HG03097 (cell line): ENCODE measurements at regions not wholly inside any gene's neighbourhood (a gene's known extent, or its start where the extent isn't known, plus 50 kb on each side); places are given as distances from the start of the nearest gene placed in this dataset.
"Not testable (repeated sequence)": the region's sequence is repeated elsewhere in the genome, so short reads cannot be mapped to it uniquely, and the experiment has no call there.

ENCODE experiments used
- ATAC-seq: cut with Tn5 transposase; IDR thresholded peaks from one replicate; pipeline ENCODE4 v1.9.1; 2021; ENCODE audit not compliant: unreplicated experiment, low FRiP score

DNA sequence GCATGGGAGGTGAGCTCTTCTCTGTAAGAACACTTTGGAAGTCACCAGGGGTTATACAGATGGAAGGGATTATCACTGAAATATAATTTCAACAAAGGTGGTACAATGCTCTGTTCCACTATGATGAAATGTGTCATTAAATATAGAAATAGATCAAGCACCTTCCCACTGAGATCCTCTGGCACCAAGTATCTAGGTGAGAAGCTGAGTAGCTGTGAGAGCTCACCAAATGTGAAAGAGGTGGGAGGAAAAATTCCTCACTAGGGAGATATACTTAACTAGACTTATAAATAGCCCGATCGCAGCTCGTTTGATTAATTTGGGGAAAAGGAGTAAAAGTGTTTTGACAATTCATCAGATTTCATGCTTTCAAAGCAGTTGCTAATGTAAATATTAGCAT, 247.6 kb downstream of the SMAD2 start:
- ATAC-seq, result no peak

DNA sequence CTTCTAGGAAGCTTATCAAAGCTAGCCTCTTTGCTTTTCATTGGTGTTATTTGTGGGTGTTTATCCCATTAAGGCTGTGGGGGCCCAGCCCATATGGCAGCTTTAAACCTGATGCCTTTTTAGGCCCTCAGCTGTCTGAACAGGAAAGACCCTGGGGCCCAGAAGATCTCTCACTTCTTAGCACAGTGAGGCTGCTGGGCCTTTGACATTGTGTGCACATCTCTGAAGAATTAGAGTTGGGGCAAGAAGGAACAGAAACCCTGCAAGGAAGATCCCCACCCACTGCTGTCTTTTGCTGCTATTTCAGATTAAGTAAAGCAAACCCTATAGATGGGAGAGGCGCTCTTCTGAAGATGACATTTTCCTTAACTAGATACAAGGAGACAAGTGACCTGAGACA, 250.0 kb downstream of the SMAD2 start:
- ATAC-seq, result no peak

DNA sequence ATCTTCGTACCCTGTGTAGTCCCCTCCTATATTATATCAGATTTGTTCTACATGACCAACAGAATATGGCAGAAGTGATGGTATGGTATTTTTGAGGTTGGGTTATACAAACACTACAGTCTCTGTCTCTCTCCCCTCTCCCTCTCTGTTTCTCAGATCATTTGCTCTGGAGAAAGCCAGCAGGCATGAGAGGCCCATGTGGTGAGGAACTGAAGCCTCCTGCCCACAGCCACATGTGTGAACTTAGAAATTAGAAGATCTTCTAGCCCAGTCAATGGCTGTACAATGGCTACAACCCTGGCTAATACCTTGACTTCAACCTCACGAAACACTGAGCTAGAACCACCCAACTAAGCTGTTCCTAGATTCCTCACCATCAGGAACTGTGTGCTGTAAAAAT, 250.6 kb downstream of the SMAD2 start:
- no peak for ATAC-seq

DNA sequence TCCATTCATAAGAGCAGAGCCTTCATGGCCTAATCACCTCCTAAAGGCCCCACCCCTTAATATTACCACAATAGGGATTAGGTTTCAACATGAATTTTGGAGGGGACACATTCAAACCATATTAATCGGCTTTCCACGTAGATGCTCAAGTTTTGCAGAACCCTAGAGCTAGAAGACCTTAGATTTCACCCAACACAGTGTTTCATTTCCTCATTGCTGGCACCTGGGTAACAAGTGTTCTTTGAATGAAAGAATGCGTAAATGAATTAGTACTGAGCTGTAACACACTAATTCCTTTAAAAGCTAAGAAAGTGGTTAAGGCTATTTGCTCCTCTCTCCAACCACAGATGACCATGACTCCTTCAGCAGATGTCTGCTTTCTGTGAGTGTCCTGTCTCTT, 252.5 kb downstream of the SMAD2 start:
- no peak for ATAC-seq

DNA sequence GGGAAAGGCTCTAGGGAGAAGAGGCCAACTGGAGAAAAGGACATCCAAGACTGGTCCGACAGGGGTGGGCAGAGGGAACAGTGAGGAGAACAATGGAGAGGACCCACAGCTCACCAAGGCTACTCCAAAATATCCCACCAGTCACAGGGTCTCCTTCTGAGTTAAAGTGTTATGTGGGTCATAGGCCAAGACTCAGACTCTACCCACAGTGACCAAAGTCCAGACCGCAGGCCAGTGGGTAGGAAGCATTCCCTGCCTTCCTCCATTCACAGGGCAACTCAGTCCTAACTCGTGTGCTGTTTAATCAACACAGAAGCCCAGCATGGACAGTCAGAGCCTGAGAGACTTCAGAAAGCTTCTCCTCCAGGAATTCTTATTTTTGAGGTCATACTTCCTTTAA, 260.6 kb downstream of the SMAD2 start:
- ATAC-seq, result no peak

DNA sequence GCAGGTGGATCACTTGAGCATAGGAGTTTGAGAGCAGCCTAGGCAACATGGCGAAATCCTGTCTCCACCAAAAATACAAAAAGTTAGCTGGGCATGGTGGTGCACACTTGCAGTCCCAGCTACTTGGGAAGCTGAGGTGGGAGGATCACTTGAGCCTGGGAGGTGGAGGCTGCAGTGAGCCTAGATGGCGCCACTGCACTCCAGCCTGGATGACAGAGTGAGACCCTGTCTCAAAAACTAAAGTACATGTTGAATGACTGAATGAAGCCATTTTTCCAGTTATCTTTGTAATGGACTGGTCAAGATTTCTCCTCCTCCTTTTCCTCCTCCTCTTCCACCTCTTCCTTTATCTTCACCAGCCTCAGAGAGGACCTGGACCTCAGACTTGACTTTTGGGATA, 272.0 kb downstream of the SMAD2 start:
- no peak for ATAC-seq

DNA sequence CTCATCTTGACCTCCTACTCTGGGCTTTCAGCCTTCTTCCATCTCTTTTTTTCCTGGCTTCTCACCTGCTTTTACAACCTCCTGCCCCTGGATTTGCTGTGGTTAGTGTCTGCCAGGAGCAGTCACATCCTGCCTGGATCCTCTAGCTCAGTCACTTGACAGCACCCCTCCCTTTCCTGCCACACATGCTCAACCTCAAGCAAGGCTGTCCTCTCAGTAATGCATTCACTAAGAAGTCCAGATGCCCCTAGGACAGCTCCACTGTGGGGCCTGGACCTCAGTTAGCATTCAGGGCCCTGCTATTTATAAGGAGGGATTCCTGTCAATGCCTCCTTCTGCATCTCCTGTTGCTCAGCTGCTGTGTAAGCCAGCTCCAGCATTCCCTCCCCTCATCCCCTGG, 275.5 kb downstream of the SMAD2 start:
- no peak for ATAC-seq

DNA sequence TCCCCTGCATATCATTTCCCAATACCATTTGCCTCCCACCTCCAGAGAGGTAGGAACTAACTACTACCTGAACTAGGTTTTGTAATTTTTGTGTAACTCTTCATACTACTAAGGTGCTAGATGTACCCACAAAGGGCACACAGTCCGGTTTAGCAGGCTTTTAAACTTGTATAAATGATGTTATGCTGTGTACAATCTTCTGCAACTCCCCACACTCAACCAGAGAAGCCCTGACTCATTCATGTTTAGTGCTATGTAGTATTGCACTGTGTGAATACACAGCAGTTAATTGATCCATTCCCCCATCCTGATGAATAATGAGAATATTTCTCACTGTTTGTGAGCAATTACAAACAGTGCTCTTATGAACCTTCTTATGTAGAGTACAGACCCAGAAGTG, 285.6 kb downstream of the SMAD2 start:
- no peak for ATAC-seq

DNA sequence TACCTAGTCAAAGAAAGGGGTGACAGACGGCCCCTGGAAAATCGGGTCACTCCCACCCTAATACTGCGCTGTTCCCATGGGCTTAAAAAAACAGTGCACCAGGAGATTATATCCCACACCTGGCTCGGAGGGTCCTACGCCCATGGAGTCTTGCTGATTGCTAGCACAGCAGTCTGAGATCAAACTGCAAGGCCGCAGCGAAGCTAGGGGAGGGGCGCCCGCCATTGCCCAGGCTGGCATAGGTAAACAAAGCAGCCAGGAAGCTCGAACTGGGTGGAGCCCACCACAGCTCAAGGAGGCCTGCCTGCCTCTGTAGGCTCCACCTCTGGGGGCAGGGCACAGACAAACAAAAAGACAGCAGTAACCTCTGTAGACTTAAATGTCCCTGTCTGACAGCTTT, 292.9 kb downstream of the SMAD2 start:
- ATAC-seq, result not testable (repeated sequence)

DNA sequence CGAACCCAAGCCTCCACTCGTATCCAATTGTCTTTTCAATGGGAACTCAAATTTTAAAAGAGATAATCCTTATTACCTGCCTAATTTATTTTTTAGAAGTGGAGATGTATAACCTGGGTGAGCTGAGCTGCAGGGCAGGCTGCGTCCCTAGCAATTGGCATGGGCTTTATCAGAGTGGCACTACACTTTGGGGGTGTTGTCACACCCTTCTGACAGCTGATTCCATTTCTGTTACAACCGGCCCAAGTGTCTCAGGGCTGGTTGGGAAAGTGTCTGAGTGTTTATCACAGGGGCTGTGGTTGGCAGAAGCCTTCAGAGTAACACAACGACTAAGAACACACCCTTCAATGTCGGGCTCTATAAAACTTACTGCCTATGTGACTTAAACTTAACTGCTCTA, 295.0 kb downstream of the SMAD2 start:
- no peak for ATAC-seq

DNA sequence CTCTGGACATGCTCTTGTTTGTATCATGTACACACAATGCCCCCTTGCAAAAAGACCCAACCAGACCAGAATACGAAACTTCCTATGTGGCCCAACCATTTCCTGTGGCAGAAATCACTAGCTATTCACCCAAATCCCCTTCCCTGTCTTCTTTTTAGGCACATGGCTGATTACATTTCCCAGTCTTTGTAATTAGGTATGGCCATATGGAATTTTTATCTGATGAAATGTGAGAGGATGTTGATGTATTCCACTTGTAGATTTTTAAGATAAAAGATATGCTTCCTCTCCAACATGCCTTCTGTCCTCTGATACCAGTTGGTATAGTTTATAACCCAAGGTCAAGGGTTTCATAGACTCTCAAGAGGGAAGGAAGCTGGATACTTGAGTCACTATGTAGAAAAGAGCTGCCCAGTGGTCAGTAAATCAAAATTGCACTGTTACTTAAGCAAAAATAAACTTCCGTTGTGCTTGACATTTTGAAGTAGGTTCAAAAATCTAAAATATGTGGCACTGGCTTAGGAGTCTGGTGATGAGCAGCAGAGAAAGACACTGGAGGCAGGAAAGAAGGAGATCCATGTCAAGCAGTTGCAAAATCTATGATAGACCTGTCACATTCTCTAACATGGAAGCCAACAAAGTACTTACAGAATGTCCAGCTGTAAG, 297.4 kb downstream of the SMAD2 start:
- ATAC-seq, result no peak

DNA sequence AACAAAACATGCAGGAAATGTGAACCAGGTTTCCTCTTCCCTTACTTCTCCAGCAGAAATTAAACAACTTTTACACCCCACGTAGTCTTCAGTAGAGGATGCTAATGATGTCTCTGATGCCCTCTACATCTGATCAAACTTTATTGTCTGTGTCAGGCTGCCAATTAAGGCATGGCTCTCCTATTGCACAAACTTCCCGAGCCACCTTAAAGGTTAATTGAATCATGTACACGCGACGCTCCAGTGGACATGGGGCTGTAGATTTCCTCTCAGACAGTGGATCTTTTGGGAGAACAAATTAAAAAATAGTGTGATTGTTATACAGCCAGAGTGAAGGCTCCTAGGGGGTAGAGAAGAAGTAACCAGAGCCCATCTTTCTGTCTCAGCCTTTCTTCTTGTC, 301.6 kb downstream of the SMAD2 start:
- ATAC-seq, result no peak

DNA sequence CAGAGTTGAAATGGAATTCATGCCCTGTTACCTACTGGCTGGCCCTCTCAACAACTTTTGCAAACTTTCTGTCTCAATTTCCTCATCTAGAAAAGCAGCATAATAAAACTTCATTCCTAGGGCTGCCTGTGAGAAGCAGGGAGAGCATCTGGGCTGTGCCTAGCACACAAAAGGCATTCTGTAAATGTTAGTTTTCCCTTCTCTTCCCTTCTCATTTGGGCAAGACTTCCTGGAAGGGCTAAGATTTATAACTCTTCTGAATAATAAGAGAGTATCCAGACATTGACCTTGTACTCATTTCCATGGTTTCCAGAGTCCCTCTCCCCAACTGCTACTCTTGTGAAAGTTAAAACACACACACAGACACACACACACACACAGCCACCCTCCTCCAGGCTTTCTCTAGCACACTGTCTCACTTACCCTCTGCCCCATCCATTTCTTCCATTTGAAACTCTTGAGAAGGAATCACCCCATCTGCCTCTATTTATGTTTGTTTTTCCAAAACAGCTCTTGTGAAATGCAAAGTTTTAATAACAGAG, 302.1 kb downstream of the SMAD2 start:
- ATAC-seq, result no peak

DNA sequence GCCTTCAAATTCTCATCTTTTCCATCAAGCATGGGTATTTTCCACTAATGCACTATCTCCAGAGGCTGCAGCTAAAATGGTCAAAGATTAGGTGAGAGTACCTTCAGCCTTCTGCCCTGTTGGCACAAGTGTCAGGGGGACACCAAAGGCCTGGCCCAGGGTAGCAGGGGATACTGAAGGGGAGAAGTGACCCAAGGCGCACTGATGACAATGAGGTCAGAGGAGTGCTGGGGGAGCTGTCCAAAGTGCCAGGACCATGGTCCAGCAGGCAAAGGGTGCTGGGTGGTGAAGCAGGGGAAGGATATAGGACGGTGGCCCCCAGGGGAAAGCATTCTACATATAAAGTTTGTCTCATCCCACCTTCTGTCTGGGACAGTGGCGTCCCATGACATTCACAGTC, 303.4 kb downstream of the SMAD2 start:
- ATAC-seq, result no peak

DNA sequence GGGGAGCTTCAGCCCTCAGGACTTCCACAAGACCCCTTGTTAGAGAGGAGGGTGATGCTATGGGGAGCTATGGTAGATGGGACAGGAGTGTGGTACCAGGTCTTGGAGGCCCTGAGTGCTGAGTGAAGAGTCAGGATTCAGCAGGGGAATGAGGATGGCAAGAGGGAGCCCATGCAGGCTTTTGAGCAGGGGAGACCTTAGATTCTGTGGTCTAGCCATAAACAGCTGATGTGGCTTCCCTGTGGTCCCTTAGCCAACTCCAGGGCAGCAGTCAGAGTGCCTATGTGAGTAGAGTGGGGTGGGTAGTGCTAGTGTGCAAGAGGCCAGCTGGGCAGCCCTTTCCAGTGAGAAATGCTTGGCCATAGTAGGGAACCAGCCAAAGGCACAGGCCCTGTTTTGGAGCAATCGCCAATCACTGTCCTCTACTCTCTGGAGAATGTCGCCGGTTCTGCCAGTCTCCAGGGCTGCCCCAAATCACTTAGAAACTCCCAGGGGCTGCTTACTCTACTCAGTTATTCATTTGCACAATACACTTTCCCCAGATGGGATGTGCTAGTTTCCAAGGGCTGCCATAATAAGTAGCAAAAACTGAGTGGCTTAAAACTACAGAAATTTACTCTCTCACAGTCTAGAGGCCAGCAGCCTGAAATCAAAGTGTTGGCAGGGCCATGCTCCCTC, 310.5 kb downstream of the SMAD2 start:
- ATAC-seq, result no peak

DNA sequence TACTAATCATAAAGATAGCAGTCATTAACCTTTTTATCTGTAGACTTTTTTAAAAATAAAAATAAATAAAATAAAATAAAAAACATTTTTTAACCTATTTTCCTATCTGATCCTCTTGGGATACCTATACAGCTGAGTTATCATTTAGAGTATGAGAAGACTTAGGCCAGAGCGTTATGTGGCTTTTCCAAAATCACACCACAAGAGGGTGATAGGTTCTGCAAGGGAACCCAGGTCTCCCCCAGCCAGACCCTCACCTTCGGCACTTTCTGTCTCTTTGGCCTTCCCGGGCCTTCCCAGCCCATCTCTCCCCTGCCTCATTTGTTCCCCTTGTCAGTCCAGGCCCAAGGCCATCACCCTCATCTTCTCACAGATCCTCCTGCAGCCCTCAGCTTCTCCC, 311.7 kb downstream of the SMAD2 start:
- ATAC-seq, result no peak

DNA sequence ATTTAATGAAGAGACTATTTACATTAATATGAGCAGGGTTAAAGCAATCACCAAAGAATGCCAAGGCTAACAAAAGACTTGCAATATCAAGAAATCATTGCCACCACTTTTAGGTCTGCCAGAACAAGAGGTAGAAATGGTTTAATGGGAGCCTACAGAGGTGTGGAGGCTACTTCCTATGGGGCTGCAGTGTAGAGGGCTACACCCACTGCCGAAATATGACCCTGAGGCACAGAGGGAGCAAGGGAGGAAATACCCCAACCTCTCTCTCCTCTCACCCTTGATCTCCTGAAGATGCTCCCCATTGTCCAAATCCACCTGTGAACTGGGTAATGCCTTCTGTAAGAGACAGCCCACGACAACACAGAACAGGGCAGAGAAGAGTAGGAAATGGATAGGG, 315.4 kb downstream of the SMAD2 start:
- no peak for ATAC-seq

DNA sequence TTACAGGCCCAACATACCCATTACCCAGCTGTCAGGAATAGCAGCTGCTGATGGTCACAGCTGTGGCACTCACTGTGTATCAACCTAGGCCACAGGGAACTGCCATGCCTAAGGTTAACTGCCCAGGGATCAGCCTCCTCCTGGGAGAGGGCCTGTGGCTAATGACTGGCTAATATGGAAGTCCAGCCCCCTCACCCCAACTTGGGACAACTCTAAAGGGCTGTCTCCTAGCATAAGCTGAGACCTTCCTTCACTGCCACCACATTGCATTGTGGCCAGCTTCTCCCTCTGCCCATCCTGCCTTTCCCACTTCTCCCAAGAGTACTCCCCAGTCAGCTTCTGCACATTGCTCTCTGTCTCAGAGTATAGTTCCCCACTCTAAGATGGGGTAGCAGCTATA, 316.5 kb downstream of the SMAD2 start:
- ATAC-seq, result no peak

DNA sequence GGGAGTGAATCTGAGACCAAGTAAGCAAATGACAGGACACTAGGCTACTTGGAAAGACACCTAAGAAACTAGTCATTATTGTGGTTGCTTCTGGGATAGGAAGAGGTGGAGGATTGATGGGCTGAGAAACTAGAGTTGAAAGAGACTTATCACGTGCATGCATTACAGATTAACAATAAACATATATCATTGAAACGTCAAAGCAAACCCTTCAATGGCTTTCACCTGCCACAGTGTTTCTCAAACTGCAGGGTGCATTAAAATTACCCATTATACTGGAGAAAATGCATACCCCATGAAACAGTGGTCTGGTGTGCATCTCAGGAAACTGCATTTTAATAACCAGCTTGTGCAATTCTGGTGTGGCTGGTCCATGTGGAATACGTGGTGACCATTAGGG, 318.8 kb downstream of the SMAD2 start:
- ATAC-seq, result no peak

DNA sequence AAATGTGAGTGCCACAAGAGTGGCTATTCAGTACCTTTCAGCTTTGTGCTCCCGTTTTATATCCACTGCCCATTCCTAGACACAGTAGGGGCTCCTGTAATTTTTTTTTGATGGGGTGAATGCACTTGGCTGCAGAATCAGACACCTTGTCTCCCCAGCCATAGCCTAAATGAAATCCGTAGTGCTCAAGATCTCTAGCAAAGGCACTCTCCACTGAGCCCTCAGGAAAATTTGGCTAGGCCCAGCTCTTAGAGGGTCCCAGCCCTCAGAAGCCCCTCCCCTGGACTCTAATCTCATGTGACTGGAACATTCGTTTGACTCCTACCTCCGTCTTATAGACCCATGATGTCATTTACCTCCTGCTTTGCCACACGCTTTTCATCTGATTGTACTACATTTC, 323.9 kb downstream of the SMAD2 start:
- ATAC-seq, result no peak

DNA sequence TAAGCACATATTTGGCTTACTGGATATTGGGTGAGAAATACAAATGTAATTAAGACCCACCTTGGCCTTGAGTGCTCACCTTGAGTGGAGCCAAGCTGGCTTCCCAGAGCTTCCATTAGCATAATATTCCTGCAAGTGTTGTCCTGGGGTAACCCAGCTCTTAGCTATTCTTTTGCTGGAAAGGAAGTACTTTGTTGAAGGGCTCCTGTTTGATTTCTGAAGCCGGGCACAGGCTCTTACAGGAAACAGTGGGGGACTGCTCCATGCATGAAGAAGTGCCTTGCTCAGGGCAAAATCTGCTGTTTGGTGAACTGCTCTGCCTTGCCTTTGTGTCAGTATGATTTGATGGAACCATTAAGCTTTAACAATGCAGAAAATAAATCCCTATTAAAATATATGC, 325.4 kb downstream of the SMAD2 start:
- no peak for ATAC-seq

DNA sequence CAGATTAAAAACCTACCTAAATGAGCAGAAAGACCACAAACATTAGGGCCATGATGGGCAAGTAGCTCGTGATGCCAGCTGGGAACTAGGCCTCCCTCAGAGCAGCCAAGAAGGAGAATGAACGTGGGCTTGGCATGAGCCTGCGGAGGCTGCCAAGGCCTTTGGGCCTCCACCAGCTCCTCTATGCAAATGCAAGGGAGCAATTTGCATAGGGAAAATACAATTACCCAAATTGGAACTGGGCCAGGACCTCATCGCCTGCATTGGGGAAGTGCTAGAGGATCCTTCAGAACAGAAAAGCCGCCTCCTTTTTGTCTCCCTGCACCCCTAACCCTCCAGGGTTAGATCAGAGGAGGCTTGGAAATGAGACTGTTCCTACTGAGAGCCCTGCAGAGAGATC, 326.4 kb downstream of the SMAD2 start:
- no peak for ATAC-seq
